ENCODE measurements at regions not wholly inside any gene's neighbourhood (a gene's known extent, or its start where the extent isn't known, plus 50 kb on each side); places are given as distances from the start of the nearest gene placed in this dataset.

DNA sequence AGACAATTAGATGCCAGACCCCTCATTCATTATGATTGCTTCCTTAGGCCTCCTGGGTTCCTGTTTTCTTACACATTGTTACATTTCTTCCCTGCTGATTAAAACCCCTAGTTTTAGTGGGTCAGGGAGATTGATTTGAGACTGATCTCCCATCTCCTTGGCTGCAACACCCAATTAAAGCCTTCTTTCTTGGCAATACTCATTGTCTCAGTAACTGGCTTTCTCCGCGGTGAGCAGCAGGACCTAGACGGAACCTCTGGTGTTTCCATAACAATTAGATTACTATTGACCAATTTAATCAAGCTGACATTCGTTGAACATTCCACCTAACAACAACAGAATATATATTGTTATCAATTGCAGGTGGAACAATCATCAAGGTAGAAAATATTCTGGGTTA, 1676.4 kb upstream of the SLC39A10 start:
- no peak overlapping the region for H3K14ac ChIP-seq (ENCODE audit: insufficient read length)
- no peak overlapping the region for H2BK20ac ChIP-seq (ENCODE audit: low read length)
- H4K5ac ChIP-seq (ENCODE audit: insufficient read length, low read depth, low read length) = no peak overlapping the region
- no peak overlapping the region for H2AK5ac ChIP-seq (ENCODE audit: low read depth, low read length)
- H3K27ac ChIP-seq (ENCODE audit: low read depth, low read length) = no peak overlapping the region
- H4K8ac ChIP-seq (ENCODE audit: extremely low read depth, insufficient read depth, low read length) = no peak overlapping the region
- 59% methylated on average over 4 of the region's 4 CpGs; no CpG with 5 or more reads in 1 of the 2 experiments for WGBS, 2 experiments (ENCODE audit: extremely low coverage in 1 of 2, insufficient coverage in 1 of 2, insufficient read length in 1 of 2, insufficient replicate concordance in 2 of 2, low coverage in 1 of 2, low lambda C conversion rate in 2 of 2, missing lambda C conversion rate in 1 of 2)
- ChIA-PET CTCF (ENCODE audit: partially characterized antibody) (no interaction called here), POLR2A (ENCODE audit: partially characterized antibody) (no interaction called here)
- H3K23me2 ChIP-seq (ENCODE audit: low read depth, low read length) = no peaks in the 10 kb centered on the region
- no peaks in the 10 kb centered on the region for H3K79me1 ChIP-seq (ENCODE audit: low read depth, low read length)
- H2BK15ac ChIP-seq (ENCODE audit: low read length) = no peak overlapping the region
- H3K9me3 ChIP-seq (ENCODE audit: insufficient read depth in 2 of 2, low read depth in 1 of 2, low read length in 1 of 2) = no peaks in the 10 kb centered on the region
- H3K23ac ChIP-seq (ENCODE audit: insufficient read length) = no peak overlapping the region
- H2BK5ac ChIP-seq (ENCODE audit: low read depth, low read length) = no peak overlapping the region
- no peak overlapping the region for H3K4ac ChIP-seq (replicated peaks; ENCODE audit: insufficient read length, low read depth, low read length)
- no peak for DNase-seq (ENCODE audit: low read depth in 1 of 2, low spot score in 2 of 2)
- no peak overlapping the region for H2BK12ac ChIP-seq (ENCODE audit: low read depth, low read length)
- no peaks in the 10 kb centered on the region for H3K27me3 ChIP-seq (replicated peaks in 1 of 4; ENCODE audit: control insufficient read depth in 3 of 4, extremely low read depth in 1 of 4, insufficient read depth in 3 of 4, low read length in 3 of 4)
- no peak overlapping the region for H2BK120ac ChIP-seq (replicated peaks; ENCODE audit: low read depth, low read length)
- H3K4me2 ChIP-seq (ENCODE audit: insufficient read depth in 1 of 2, low read depth in 2 of 2, low read length in 2 of 2) = no peak overlapping the region
- no peak overlapping the region for H3K56ac ChIP-seq (replicated peaks; ENCODE audit: insufficient read length, low read depth, low read length)
- no peak overlapping the region for H3K4me3 ChIP-seq (ENCODE audit: extremely low read depth in 1 of 4, insufficient read depth in 2 of 4, low read depth in 3 of 4, low read length in 4 of 4)
- peaks cover 0 to 2% (median 0%) of the 10 kb centered on the region in 4 experiments; a peak in 2 of 7 replicates for H3K4me1 ChIP-seq (replicated peaks in 1 of 4; ENCODE audit: control insufficient read depth in 3 of 4, insufficient read depth in 4 of 4, low read length in 3 of 4)
- H3K18ac ChIP-seq (ENCODE audit: extremely low read depth, low read length) = no peak overlapping the region
- no peak overlapping the region for H3K9ac ChIP-seq (replicated peaks in 1 of 4; ENCODE audit: extremely low read depth in 1 of 4, low read depth in 3 of 4, low read length in 3 of 4)
- peak; percentile 36 for FAIRE-seq
- no peaks in the 10 kb centered on the region for H4K20me1 ChIP-seq (replicated peaks in 1 of 2; ENCODE audit: control insufficient read depth in 1 of 2, insufficient read depth in 2 of 2, low read length in 2 of 2)
- no peaks in the 10 kb centered on the region for H3K36me3 ChIP-seq (ENCODE audit: control insufficient read depth in 2 of 4, insufficient read depth in 4 of 4, low read length in 3 of 4)
- no peaks in the 10 kb centered on the region for H3K79me2 ChIP-seq (ENCODE audit: control insufficient read depth in 1 of 2, insufficient read depth in 2 of 2, low read length in 2 of 2)
- H4K91ac ChIP-seq (replicated peaks; ENCODE audit: insufficient read length, low read length) = no peak overlapping the region
- H2AFZ ChIP-seq (ENCODE audit: low read length) = peak overlapping the region; percentile 76; the same call in 1 of the 2 replicates
- TF ChIP-seq CHD2 (IDR thresholded peaks at IDR 0.05; ENCODE audit: low read length) (no peak), RFX5 (IDR thresholded peaks at IDR 0.05; ENCODE audit: borderline replicate concordance, low read depth, low read length) (no peak), MAFK (IDR thresholded peaks at IDR 0.05; ENCODE audit: low read depth, low read length) (no peak), TEAD4 (IDR thresholded peaks at IDR 0.05; ENCODE audit: low read depth, low read length) (no peak), CBX5 (IDR thresholded peaks at IDR 0.05; ENCODE audit: low read depth, low read length) (no peak), TBP (IDR thresholded peaks at IDR 0.05; ENCODE audit: low read depth, low read length) (no peak), SIN3A (conservative IDR thresholded peaks at IDR 0.05 in 1 of 2, IDR thresholded peaks at IDR 0.05 in 1 of 2; ENCODE audit: low read depth in 1 of 2, low read length in 2 of 2) (no peak), ASH2L (IDR thresholded peaks at IDR 0.05; ENCODE audit: low read length) (no peak), SRF (IDR thresholded peaks at IDR 0.05; ENCODE audit: low read depth, low read length) (no peak), JUN (IDR thresholded peaks at IDR 0.05; ENCODE audit: low read depth, low read length) (no peak), TAF1 (IDR thresholded peaks at IDR 0.05; ENCODE audit: low read depth, low read length) (no peak), POLR2AphosphoS5 (IDR thresholded peaks at IDR 0.05; ENCODE audit: low read depth, low read length) (no peak), POU5F1 (IDR thresholded peaks at IDR 0.05; ENCODE audit: low read depth, low read length) (no peak)
- TF ChIP-seq, protein P1, sequence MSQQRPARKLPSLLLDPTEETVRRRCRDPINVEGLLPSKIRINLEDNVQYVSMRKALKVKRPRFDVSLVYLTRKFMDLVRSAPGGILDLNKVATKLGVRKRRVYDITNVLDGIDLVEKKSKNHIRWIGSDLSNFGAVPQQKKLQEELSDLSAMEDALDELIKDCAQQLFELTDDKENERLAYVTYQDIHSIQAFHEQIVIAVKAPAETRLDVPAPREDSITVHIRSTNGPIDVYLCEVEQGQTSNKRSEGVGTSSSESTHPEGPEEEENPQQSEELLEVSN (IDR thresholded peaks at IDR 0.05) = no peak
- TF ChIP-seq, protein P2, sequence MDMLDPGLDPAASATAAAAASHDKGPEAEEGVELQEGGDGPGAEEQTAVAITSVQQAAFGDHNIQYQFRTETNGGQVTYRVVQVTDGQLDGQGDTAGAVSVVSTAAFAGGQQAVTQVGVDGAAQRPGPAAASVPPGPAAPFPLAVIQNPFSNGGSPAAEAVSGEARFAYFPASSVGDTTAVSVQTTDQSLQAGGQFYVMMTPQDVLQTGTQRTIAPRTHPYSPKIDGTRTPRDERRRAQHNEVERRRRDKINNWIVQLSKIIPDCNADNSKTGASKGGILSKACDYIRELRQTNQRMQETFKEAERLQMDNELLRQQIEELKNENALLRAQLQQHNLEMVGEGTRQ (IDR thresholded peaks at IDR 0.05; ENCODE audit: low read length) = no peak
